ENCODE measurements at regions not wholly inside any gene's neighbourhood (a gene's known extent, or its start where the extent isn't known, plus 50 kb on each side); places are given as distances from the start of the nearest gene placed in this dataset.
A peak's percentile ranks its signal among the peaks of the same experiment; 100 is the strongest.

- TF ChIP-seq MNT (conservative IDR thresholded peaks at IDR 0.05) = 0 out of 4 replicates have a peak, but pooled peaks of 1 of the 2 experiments have one; percentile 22
- peak; percentile 33; the same call in 1 of the 2 replicates for TF ChIP-seq MYC (IDR thresholded peaks at IDR 0.05; ENCODE audit: low read depth, low read length)
- no peak for TF ChIP-seq MYC (CRISPR knock-in tag; IDR thresholded peaks at IDR 0.05; ENCODE audit: borderline replicate concordance, low read depth)
- no peak for TF ChIP-seq ZNF655 (CRISPR knock-in tag; IDR thresholded peaks at IDR 0.05)
- peak; percentile 40; the same call in 1 of the 2 replicates for TF ChIP-seq CTBP1 (IDR thresholded peaks at IDR 0.05; ENCODE audit: borderline replicate concordance)
- peak; percentile 38; the same call in 1 of the 2 replicates for TF ChIP-seq RB1 (IDR thresholded peaks at IDR 0.05; ENCODE audit: low read depth)
- peak; percentile 25; the same call in 1 of the 2 replicates for TF ChIP-seq CBX1 (IDR thresholded peaks at IDR 0.05; ENCODE audit: low read depth)
- no peak for TF ChIP-seq NFIX (CRISPR knock-in tag; IDR thresholded peaks at IDR 0.05; ENCODE audit: low read depth)
- no peak for TF ChIP-seq ELK1 (CRISPR knock-in tag; IDR thresholded peaks at IDR 0.05)
- peak; percentile 59; the same call in 1 of the 2 replicates for TF ChIP-seq STAG1 (CRISPR knock-in tag; IDR thresholded peaks at IDR 0.05; ENCODE audit: borderline replicate concordance)
- 0 out of 2 replicates have a peak, but pooled peaks have one; percentile 23 for TF ChIP-seq ZBTB33 (CRISPR knock-in tag; IDR thresholded peaks at IDR 0.05)
- TF ChIP-seq CTCF (IDR thresholded peaks at IDR 0.05 in 2 of 3, conservative IDR thresholded peaks at IDR 0.05 in 1 of 3; ENCODE audit: insufficient read depth in 2 of 3, low read depth in 1 of 3, low read length in 3 of 3) = peak; percentile 77 to 95 (median 85)
- no peak for TF ChIP-seq ZNF644 (tag; IDR thresholded peaks at IDR 0.05; ENCODE audit: low read depth)
- peak; percentile 61 to 87 for TF ChIP-seq RAD21 (CRISPR knock-in tag; conservative IDR thresholded peaks at IDR 0.05 in 1 of 2, IDR thresholded peaks at IDR 0.05 in 1 of 2)
- 0 out of 2 replicates have a peak, but pooled peaks have one; percentile 12 for TF ChIP-seq JUN (IDR thresholded peaks at IDR 0.05; ENCODE audit: borderline replicate concordance, low read depth, low read length)
- no peak for TF ChIP-seq JUN (CRISPR knock-in tag; IDR thresholded peaks at IDR 0.05; ENCODE audit: borderline replicate concordance)
These were observed 256.3 kb upstream of the SFSWAP start (continued) for GRCh38 chr12:131454418-131455217.
